ENCODE measurements at regions not wholly inside any gene's neighbourhood (a gene's known extent, or its start where the extent isn't known, plus 50 kb on each side); places are given as distances from the start of the nearest gene placed in this dataset.

DNA sequence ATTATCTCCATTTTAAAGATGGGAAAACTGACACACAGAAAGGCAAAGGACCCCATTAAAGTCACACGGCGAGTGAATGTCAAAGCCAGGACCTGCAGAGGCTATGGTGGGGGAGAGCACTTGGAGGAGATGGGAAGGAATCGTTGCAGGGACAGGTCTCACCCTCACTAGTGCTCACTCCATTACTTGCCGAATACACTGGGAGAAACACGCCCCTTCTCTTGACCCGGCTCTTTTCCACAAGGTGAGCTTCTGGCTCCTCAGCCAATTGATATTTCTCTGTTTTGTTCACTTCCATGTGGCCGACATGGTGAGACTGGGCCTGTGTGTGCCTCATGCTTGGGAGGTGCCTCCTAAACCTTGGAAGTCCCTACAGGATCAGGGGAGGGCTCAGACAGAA lies 117.8 kb upstream of the KCNG1 start:
- no peak for DNase-seq (ENCODE audit: low read depth)
- no peak overlapping the region for H3K4me3 ChIP-seq (ENCODE audit: control insufficient read depth, low read depth, low read length)
- TF ChIP-seq, protein P1, sequence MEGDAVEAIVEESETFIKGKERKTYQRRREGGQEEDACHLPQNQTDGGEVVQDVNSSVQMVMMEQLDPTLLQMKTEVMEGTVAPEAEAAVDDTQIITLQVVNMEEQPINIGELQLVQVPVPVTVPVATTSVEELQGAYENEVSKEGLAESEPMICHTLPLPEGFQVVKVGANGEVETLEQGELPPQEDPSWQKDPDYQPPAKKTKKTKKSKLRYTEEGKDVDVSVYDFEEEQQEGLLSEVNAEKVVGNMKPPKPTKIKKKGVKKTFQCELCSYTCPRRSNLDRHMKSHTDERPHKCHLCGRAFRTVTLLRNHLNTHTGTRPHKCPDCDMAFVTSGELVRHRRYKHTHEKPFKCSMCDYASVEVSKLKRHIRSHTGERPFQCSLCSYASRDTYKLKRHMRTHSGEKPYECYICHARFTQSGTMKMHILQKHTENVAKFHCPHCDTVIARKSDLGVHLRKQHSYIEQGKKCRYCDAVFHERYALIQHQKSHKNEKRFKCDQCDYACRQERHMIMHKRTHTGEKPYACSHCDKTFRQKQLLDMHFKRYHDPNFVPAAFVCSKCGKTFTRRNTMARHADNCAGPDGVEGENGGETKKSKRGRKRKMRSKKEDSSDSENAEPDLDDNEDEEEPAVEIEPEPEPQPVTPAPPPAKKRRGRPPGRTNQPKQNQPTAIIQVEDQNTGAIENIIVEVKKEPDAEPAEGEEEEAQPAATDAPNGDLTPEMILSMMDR (IDR thresholded peaks at IDR 0.05; ENCODE audit: control insufficient read depth, insufficient read depth, low read depth, low read length, missing control alignments): no peak

DNA sequence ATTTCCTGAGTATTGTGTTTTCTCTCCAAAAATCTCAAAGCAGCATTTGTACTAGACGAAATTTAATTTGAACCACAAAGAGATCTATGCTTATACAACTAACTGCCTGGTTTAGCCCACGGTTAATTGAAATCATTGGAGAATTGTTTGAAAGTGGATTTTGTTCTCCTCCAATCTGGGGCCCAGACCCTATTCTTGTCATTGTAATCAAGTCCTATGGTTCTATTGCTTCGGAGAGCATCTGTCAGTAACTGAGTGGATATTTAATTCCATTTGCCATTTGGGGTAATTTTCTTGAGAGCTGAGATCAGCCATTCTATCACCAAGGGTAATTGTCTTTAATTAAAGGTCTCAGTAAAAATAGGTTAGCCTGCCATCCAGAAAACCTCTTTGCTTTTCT lies 117.0 kb upstream of the KCNG1 start:
- H3K4me3 ChIP-seq (ENCODE audit: control insufficient read depth, low read depth, low read length): no peak overlapping the region
- TF ChIP-seq, protein P1 (IDR thresholded peaks at IDR 0.05; ENCODE audit: control insufficient read depth, insufficient read depth, low read depth, low read length, missing control alignments): no peak
- DNase-seq (ENCODE audit: low read depth): no peak

DNA sequence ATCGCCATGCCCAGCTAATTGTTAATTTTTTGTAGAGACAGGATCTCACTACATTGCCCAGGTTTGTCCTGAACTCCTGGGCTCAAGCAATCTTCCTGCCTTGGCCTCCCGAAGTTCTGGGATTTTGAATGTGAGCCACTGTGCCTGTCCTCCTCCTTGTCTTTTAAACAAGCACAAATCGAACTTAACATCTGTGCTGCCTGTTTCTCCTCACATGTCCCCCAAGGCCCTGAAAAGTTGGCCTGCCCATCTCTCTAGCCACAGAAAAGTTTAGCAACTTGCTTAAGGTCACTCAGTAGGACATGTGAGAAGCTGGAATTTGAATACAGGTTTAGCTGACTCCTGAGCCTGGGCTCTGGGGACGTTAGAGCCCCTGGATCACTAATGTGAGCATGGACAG lies 115.7 kb upstream of the KCNG1 start:
- H3K4me3 ChIP-seq (ENCODE audit: control insufficient read depth, low read depth, low read length): no peak overlapping the region
- TF ChIP-seq, protein P1 (IDR thresholded peaks at IDR 0.05; ENCODE audit: control insufficient read depth, insufficient read depth, low read depth, low read length, missing control alignments): no peak
- no peak for DNase-seq (ENCODE audit: low read depth)

DNA sequence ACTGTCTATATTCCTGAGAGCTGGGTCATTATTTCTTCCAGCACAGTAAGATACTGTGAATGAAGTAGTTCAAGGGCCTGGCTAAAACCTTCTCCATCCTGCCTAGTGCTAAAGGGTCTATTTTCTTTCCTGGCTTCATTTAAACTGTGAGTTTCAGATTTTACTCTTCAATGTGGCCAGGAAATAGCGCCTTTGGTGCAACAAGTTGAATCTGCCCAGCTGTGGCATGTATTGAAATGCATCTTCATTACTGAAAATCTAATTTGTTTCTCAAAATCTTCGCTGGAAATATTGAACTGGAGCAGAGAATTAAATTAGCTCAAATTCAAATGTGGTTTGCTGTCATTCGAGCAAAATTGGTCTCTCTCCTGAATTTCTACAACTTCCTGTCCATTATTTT lies 114.6 kb upstream of the KCNG1 start:
- DNase-seq (ENCODE audit: low read depth): no peak
- no peak overlapping the region for H3K4me3 ChIP-seq (ENCODE audit: control insufficient read depth, low read depth, low read length)
- TF ChIP-seq, protein P1 (IDR thresholded peaks at IDR 0.05; ENCODE audit: control insufficient read depth, insufficient read depth, low read depth, low read length, missing control alignments): no peak

DNA sequence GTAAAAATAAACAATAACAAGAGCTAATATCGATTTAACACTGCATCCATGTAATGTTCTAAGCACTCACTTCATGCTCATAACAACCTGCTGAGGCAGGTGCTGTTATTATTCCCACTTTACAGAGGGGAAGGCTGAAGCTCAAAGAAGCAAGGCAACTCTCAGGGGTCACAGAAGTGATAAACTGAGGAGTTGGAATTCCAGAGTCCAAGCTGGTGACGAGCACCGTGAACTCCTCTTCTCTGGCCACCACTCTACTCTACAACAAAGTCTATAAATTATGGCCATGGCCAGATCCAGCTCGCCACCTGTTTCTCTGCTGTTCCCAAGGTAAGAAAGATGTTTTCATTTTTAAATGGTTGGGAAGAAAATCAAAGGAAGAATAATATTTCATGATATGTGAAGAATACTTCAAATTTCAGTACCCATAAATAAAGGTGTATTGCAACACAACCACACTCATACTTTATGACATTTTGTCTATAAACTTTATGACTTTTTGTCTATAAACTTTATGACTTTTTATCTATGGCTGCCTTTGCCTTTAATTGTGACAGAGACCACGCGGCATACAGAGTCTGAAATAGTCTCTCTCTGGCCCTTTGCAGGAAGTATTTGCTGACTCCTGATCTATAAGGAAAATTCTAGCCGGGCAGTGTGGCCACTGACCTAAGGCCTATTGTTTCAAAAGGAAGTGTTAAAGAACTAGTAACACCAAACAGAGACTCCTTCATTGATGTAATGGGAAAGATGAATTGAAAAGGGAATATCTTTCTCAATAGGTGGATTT lies 113.2 kb upstream of the KCNG1 start:
- no peak for DNase-seq (ENCODE audit: low read depth)
- TF ChIP-seq, protein P1 (IDR thresholded peaks at IDR 0.05; ENCODE audit: control insufficient read depth, insufficient read depth, low read depth, low read length, missing control alignments): no peak
- no peak overlapping the region for H3K4me3 ChIP-seq (ENCODE audit: control insufficient read depth, low read depth, low read length)

DNA sequence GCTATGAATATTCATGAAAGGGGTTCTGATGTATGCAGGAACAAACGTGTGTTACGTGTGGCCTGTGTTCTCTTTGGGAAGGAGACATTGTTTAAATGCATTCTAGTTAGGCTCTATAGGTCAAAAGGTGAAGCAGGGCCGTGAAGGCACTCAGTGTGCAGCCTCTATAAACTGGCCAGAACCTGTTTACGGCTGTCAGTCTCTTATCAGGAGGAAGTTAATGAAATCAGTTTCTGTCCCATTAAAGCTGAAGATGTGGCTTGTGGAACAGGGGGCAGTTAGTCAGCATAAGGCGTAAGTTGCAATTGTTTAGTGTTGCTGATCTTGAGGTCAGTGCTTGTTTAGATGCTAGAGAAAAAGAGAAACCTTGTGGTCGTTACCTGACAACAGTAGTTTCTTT lies 111.5 kb upstream of the KCNG1 start:
- no peak overlapping the region for H3K4me3 ChIP-seq (ENCODE audit: control insufficient read depth, low read depth, low read length)
- TF ChIP-seq, protein P1 (IDR thresholded peaks at IDR 0.05; ENCODE audit: control insufficient read depth, insufficient read depth, low read depth, low read length, missing control alignments): no peak
- no peak for DNase-seq (ENCODE audit: low read depth)

All from AG09309 (cell line).